Suppressor macrophage (primary cell): ENCODE measurements at regions not wholly inside any gene's neighbourhood (a gene's known extent, or its start where the extent isn't known, plus 50 kb on each side); places are given as distances from the start of the nearest gene placed in this dataset.

ENCODE experiments used
- DNase-seq, 4 experiments: peaks; one replicate each; pipeline ENCODE4 v3.0.0-alpha.2; 2020 to 2022

DNA sequence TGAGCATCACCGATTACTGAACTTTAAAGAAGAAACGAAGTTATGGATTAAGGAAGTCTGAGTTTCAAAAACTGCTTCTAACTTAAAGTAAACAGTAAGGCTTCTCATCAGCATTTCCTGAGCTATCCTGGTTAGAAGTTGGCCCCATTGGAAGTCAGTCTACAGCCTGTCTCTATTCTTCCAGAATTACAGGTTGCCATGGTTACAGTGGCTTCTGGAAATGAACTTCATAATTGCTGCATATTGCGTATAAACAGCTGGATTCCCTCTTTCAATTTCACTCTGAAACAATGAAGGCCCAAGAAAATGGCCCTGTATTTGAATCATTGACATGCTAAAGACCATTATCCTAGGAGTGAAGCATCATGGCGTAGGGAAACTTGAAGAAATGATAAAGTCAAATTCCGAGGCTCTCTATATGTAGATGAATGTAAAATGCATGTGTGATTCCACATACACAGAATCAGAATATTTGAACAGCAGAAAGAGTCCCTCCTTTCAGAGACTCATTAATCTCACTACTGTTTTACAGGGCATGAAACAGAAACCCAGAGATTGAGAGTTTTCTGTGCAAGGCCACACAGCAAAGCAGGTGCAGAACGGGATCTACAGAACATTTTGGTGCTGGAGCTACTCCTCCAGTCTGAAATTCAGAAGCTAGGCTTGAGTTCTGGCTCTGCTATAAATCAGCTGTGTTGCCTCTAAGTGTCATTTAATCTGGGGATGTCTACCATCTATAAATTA is 856.4 kb upstream of the CELF4 start:
- DNase-seq: no peak

DNA sequence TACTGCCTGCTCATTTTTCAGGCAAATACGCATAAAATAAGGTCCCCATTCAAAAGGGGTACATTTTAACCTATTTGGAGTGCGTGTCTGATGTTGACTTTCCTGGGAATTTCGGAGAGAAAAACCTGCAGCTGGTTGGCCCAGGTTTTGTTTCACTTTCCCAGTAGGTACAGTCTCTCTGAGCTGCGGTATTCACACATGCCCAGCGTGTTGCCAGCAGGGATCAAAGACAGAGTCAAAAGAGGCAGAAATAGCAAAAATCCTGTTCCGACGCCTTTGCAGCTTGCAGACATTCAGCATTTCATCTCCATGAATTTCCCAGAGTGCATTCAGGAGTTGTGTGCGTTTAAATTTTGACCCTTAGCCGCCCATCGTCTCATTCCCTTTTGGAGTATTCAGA is 855.4 kb upstream of the CELF4 start:
- no peak for DNase-seq

DNA sequence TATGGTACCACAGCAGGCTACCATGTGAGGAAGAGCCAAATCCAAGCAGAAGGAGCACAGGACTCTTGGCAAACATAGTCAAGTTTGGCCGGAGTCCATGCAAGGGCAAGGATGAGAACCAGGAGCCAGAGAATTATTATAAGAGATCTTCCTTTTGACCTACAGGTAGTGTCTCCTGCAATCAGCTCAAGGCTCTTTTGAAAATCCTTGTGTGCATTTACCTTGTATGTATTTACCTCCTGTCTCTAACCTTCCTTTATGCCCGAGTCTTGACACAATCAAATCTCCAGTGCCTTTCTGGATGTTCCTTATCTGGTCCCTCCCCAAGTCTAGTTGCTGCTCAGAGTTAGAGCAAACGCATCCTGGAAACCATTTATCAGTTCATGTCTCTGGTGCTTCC is 855.0 kb upstream of the CELF4 start:
- no peak for DNase-seq

DNA sequence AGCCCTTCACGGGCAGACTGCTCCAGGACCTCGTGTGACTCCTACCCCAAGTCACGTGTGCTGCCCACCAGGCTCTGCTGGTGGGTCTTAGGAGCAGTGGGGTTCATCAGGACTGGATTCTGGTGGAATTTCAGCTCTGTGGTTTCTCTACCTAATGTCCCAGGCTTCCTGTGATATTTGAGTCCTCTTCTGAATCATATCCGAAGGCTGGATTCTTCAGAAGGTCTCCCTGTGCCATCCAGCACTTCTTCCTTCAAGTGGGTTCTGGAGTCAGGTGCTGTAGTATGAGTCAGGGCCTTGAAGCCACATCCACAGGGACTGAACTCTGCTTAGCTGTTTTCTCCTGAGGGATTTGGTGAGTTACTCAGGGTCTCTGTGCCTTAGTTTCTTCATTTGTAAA is 850.2 kb upstream of the CELF4 start:
- no peak for DNase-seq

DNA sequence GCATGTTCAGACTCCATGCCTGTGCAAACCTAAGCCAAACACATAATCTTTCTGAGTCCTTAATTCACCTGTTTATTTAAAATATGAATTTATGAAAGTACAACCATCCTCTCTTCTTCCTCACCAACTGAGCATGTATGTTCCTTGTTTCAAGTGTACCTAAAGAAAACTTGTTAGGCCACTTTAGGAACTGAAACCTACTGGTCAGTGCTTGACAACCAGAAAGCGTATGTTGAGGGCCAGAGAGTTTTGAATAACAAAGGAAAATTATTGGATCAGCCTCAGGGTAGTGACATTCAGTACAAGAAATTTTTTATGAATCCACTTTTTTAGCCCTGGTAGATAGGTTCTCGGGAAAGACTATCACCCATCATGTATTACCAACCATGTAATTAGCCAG is 847.6 kb upstream of the CELF4 start:
- no peak for DNase-seq

DNA sequence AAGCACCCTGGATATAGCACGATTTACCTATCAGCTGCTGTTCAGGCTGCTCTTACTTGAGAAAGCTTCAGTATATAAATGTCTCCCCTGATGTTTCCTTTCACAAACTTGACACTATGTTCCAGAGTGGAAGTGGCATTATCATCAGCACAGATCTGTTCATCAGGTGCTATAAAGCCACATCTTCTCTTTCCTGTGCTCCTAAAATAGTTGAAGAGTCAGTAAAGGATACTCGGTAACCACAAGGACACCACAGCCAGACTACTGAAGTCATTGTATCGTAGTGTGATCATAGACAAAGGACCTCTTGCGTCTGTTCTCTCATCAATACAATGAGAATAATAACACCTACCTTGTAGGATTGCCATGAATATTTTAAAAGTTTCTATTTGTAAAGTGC is 841.0 kb upstream of the CELF4 start:
- no peak for DNase-seq

DNA sequence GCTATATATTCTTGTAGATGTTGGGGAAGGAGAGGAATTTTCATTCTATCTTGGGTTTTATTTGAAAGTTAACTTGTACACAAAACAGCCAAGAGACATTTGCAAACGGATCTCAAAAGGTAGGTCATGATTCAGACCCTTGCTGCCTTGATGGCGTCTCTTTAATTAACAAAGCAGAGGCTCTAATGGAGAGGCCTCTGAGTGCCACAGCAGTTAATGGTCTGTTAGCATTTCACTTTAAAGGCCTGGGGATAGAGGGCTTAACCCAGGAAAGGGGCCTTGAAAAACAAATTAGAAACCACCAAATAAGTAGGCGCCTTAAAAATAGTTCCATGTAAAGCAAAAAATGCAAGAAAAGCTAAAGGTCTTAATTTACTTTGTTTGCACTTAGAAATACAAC is 836.9 kb upstream of the CELF4 start:
- no peak for DNase-seq

DNA sequence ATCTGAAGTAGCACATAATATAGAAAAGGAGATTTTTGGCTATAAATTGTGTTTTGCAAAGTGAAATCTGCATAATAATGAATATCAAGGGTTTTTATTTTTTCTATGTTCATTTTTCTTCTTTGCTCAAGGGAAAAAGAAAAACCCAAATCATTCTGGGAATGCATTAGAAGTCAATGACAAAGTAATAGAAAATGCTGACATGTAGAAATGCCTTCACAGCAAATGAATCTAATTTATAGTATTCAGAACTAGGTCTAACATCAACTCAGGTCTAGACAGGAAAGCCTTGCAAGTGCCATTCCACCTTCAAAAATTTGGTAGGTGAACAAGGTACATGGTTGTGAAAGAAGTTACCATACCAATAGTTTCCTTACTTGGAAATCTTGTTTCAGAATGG is 831.5 kb upstream of the CELF4 start:
- no peak for DNase-seq

DNA sequence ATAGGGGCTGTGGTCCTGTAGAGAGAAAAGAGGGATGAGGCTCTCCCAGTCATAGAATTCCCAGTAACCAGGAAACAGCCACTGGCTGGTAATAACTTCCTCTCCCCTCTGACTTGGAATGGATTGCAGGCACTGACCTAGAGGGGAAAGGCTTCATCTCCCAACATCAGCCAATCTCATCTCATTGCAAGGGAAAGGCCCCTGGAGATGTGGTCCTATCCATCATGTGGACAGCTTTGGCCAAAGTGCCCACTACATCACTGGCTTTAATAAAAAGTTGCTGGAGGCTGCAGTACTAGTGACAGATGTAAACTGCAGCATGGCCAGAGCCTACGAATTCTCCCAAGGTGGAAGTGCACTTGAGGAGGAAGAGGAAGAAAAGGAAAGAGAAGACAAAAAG is 820.5 kb upstream of the CELF4 start:
- DNase-seq: no peak

DNA sequence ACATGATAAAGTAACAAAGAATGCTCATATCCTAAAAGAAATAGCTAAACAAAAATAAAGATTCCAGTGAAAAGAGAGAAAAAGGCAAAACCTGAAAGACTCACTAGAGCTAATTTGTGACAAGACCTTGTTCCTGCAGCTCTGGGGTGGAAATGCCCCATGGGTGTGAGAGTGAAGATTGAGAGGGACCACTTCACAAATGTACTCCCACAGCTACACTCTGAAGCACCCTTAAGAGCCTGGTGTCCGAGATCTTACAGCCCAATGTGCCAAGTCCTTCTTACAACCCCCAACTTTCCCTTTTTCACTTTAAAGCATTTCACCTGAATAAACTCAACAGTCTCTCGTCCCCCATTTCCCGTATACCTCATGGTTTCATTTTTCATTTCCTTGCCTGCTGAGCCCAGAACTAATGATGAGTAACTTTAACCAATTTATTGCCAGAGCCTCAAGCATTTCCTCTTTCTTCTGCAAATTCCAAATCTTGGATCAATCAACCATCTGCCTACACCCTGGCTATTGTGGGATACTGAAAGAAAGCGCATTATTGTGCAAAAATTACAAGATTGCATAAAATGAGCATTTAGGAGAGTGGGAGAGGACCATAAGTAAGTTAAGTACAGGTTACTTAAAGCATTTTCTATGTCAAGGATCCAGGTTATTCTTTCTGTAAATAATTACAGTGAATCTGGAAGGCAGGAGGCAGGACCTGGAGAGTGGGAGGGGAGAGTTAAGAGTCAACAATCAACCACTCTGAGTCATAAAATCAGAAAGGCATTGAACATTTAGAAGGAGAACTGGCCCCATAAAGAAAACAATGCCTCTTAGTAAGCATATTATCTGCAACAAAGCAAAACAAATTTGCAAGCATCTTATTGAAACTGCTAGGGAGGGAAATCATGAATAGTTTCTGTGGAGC is 804.4 kb upstream of the CELF4 start:
- no peak for DNase-seq

DNA sequence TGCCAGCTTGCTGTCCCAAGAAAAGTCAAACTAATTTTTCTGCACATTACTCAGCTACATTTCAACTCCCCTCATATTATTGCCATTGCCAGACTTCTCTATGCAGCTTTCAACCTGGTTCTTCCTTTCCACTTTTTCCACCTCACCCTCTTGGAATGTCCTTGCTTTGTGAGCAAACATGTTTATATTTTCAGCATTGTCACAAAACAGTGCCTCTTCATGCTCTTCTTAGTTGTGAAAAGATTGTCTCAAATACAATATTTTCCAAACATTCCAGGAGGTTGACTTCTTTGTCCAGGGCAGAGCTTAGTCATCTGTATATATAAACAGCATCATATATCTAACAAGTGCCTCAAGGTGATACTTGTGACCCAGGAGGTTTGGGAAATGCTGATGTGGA is 803.3 kb upstream of the CELF4 start:
- DNase-seq: no peak

DNA sequence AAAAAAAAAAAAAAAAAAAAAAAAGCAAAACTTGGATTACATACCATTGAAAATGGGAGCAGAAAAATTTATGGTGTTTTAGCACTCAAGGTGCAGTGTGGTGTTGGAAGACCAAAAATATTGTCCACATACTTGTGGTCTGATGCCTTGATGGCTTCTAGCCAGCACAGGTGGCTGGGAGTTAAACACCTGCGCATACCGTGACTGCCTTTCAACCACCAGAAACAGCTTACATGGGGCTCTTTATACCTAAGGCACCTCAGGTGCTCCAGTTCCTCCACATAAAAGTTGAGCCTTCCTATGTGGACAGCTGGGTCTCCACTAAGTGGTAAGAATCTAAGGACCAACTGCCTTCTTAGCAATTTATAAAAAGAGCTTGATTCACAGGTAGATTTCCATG is 802.6 kb upstream of the CELF4 start:
- DNase-seq: no peak

DNA sequence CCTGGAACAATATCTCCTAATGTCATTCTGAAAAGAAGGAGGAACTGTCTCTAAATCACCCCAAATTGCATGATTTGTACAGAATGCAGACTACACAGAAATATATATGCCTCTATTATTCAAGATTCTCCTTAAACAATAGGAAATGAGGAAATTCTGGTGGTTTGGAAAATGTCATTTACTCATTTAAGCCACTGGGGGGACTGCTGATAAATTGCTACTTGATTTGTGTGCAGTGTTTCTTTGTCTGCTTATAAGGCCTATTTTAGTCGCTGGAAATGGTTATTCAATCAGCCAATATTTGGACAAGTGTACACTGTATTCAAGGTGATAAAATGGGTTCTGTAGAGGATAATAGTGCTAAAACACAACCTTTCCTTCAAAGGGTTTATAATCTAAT is 801.9 kb upstream of the CELF4 start:
- DNase-seq: no peak

DNA sequence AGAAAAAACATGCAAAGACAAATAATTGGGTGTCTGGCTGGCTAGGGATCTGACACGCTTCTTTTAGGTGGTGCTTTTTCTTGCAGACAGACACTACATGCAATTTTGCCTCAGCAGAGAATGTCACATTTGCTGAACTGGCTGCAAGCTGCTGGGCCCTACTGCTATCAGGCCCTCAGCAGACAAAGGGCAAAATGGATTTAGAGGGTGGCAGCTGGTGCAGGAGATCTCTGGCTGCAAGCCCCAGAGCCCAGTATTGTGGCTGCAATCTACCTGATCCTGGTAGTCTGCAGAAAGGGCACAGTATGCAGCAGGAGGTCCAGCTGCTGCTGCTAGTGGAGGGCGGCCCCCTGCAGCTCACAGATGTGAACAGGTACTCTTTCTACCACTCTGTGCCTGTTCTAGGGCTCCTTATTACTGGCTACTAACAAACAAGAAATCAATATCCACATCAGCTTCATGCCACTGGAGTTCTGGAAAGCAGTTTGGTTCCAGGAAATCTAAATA is 796.7 kb upstream of the CELF4 start:
- DNase-seq: no peak

DNA sequence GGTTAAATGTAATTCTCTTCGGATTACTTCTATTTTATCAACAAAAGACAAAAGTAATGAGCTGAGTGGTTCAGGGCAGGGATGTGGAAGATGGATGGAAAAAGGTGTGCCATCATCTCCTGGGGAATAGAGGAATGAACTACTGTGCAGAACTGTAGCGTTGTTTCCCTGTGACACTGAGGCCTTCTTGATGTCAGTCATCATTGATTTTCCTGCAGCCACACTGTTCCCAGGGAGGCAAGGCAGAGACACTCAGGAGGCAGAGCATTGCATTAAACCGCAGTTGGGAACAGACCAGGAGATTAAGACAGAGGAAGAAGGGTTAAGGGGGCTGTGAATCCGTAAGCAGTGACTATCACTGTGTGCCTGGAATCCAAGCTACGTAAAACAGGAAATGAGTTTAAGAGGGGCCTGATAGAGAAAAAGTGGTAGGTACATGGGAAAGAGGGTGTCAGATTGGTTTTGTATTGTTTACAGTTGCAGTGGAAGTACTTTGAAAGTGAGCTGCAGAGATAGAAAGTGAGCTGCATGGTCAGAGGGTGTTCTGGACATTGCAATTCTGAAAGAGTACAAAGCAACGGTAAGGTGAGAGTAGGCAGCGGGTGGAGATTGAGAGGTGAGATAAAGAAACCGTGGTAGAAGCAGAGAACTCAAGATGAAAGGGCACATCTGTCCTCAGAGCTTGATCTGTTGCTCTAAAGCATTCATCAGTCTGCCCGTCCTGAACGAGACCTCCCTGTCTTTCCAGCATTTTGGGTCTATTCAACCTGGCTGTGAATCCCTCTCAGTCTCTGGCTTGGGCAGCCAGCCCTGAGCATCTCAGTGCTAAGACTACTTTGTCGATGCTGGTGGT is 793.4 kb upstream of the CELF4 start:
- DNase-seq: no peak

DNA sequence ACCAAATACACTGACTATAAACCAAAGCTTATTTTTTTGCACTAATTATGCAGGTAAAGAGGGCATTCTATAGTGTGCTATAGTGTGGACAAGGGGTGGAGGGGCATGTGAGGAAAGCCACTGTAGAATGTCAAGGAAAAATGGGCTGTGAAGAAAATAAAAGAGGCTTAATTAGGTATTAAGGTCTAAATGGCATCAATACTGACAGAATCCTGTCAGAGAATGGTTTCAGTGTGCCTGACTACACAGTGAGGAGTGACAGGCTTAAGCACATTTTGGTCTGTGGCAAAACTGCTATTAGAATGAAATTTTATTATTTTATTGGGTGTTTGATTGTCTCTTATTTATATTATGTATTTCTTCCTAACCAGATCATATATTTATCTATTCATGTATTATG is 787.6 kb upstream of the CELF4 start:
- DNase-seq: no peak

DNA sequence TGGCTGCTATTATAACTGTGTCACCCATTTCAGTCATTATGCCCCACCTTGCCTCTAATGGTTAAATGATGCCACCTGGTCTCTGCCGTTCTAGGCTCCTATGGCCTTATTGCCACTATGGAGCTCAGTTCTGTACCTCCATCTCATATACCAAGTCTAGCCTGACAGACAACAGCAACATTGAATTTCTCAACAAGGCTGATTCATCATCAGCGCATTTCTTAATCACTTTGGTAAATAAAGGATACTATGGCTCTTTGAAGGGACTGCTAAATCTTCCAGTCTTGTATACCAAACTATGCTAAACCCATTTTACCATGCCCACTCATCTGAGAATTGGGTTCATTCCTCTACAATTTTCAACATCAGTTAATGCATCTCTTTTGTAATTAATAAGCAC is 784.5 kb upstream of the CELF4 start:
- no peak for DNase-seq

DNA sequence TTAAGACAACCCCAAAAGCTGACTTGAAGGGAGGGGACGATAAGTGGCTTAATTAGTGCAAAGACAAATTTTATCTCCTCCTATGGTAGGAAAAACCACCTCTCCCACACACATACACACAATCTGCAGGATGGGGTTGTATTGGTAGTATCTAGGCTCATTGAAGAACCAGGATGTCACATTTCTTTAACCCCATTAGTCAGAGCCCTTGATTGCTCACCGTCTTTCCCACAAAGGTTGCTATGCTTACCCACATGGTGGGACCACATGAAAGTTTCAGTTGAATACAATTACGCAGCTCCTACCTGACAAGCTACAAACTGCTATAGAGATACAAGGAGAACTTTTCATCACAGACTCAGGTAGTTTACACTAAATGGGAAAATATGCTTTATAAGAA is 765.0 kb upstream of the CELF4 start:
- no peak for DNase-seq

DNA sequence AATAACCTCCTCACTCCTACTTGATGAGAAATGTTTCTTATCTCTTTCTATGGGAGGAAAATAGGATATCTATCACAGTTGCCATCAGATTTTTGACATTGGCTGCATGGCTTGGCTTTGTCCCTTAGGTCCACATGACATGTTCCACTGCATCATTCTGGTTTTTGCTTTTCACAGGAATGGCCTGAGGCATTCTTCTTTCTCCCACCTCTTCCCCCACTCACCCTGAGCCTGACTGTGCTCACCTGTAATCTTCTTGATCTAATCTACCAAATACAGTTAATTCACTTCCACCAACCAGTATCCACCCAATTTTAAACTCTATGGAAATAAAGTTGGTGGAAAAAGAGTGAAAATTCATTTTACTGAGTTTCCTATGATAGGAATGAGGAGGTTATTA is 763.5 kb upstream of the CELF4 start:
- DNase-seq: no peak

DNA sequence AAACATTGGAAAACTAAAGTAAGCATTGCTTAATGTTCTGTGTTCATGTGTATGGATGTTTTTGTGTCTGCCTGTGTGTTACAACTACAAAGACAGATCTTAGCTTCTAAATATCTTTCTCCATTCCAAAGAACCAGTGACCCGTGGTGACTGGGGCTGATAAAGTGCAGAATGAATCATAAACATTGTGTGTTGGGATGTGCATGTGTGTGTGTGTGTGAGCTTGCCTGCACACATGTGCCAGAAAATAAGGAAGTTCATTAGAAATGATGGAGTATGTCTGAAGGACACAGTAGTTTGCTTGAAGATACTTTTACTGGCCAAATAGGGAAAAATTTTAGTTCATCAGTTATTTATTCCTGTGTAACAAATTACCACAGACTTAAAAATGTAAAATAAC is 756.6 kb upstream of the CELF4 start:
- DNase-seq: no peak

DNA sequence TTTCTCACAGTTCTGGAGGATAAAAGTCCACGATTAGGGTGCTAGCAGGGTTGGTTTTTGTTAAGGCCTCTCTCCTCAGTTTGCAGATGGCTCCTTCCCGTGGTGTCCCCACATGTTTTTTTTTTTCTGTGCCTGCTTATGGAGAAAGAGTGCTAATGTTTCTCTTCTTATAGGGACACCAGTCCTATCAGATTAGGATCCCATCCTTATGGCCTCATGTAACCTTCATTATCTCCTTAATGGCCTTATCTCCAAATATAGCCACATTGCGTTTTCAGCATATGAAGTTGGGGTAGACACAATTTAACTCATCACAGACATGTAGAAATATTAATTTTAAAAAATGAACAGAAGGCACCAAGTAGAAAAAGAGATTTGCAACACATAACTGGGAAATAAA is 755.7 kb upstream of the CELF4 start:
- DNase-seq: no peak

DNA sequence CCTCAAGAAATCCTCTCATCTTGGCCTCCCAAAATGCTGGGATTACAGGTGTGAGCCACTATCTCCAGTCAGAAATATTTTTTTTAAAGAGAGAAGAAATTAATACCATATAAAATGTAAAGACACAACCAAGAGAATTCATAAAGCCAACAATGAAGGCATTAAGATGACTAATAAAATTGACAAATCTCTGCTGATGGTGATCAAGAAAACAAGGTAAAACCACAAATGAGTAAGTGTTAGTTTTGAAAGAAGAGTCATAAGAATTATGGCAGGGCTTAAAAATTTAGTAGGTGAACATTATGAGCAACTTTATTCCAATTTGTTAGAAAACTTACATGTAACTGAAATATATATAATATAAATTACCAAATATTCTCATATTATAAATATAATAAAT is 752.8 kb upstream of the CELF4 start:
- DNase-seq: no peak

DNA sequence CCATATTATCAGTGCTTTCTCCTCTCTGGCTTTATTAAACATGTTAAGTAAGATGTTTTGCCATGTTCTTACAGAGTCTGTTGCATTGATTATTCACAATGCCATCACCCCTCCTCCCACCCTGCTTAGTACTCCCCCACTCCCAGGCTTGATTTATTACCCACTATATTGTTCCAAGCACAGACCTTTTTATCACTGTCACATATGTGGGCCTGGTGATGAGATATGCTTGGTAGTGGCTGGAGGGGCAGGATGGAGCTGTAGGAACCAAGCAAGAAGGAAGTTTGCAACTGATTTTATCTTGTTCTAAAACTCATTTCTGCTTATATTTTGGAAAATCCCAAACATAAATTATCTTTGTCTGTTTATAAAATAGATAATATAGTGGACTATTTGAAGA is 748.2 kb upstream of the CELF4 start:
- DNase-seq: no peak
